ENCODE measurements at regions not wholly inside any gene's neighbourhood (a gene's known extent, or its start where the extent isn't known, plus 50 kb on each side); places are given as distances from the start of the nearest gene placed in this dataset.
A peak's percentile ranks its signal among the peaks of the same experiment; 100 is the strongest.

GRCh38 chr5:12245429-12245828 lies 341.2 kb upstream of the CTNND2 start:
- no peak overlapping the region for H3K4me3 ChIP-seq (replicated peaks in 1 of 4; ENCODE audit: control extremely low read depth in 1 of 4, insufficient read depth in 1 of 4, low read depth in 3 of 4, low read length in 4 of 4)
- H3K4me1 ChIP-seq (ENCODE audit: control insufficient read depth, extremely low read depth, insufficient read depth, low read length) = no peaks in the 10 kb centered on the region
- no peak overlapping the region for H3K27ac ChIP-seq (ENCODE audit: insufficient read depth, low read length)
- no peaks in the 10 kb centered on the region for H3K79me2 ChIP-seq (ENCODE audit: control insufficient read depth, insufficient read depth, low read length)
- H3K9me3 ChIP-seq (ENCODE audit: control insufficient read depth, insufficient read depth, low read depth, low read length) = no peaks in the 10 kb centered on the region
- TF ChIP-seq EZH2 (IDR thresholded peaks at IDR 0.05; ENCODE audit: low read length, missing control alignments) (no peak), CTCF (conservative IDR thresholded peaks at IDR 0.05 in 1 of 2, IDR thresholded peaks at IDR 0.05 in 1 of 2; ENCODE audit: low read depth in 1 of 2, low read length in 2 of 2) (no peak)
- H3K27me3 ChIP-seq (ENCODE audit: control insufficient read depth, insufficient read depth, low read length) = no peaks in the 10 kb centered on the region
- H3K4me2 ChIP-seq (ENCODE audit: extremely low read depth, insufficient read depth, low read length) = no peak overlapping the region
- DNase-seq (ENCODE audit: low read depth in 2 of 2) = peak in 1 of 2 donors; percentile 71
- no peaks in the 10 kb centered on the region for H3K36me3 ChIP-seq (ENCODE audit: control insufficient read depth, insufficient read depth, low read length)
- H4K20me1 ChIP-seq (ENCODE audit: control insufficient read depth, extremely low read depth, insufficient read depth, low read length) = no peaks in the 10 kb centered on the region
- H2AFZ ChIP-seq (ENCODE audit: low read length) = no peak overlapping the region
- no peak overlapping the region for H3K9ac ChIP-seq (ENCODE audit: insufficient read depth, low read length)

- H3K4me2 ChIP-seq (ENCODE audit: extremely low read depth, insufficient read depth, low read length) = no peak overlapping the region
- no peak overlapping the region for H3K27ac ChIP-seq (ENCODE audit: insufficient read depth, low read length)
- no peak overlapping the region for H3K9ac ChIP-seq (ENCODE audit: insufficient read depth, low read length)
- H3K4me1 ChIP-seq (ENCODE audit: control insufficient read depth, extremely low read depth, insufficient read depth, low read length) = no peaks in the 10 kb centered on the region
- no peaks in the 10 kb centered on the region for H4K20me1 ChIP-seq (ENCODE audit: control insufficient read depth, extremely low read depth, insufficient read depth, low read length)
- no peaks in the 10 kb centered on the region for H3K79me2 ChIP-seq (ENCODE audit: control insufficient read depth, insufficient read depth, low read length)
- no peak overlapping the region for H3K4me3 ChIP-seq (replicated peaks in 1 of 4; ENCODE audit: control extremely low read depth in 1 of 4, insufficient read depth in 1 of 4, low read depth in 3 of 4, low read length in 4 of 4)
- no peaks in the 10 kb centered on the region for H3K36me3 ChIP-seq (ENCODE audit: control insufficient read depth, insufficient read depth, low read length)
- TF ChIP-seq EZH2 (IDR thresholded peaks at IDR 0.05; ENCODE audit: low read length, missing control alignments) (no peak), CTCF (conservative IDR thresholded peaks at IDR 0.05 in 1 of 2, IDR thresholded peaks at IDR 0.05 in 1 of 2; ENCODE audit: low read depth in 1 of 2, low read length in 2 of 2) (no peak)
- no peak overlapping the region for H2AFZ ChIP-seq (ENCODE audit: low read length)
- H3K9me3 ChIP-seq (ENCODE audit: control insufficient read depth, insufficient read depth, low read depth, low read length) = no peaks in the 10 kb centered on the region
- no peaks in the 10 kb centered on the region for H3K27me3 ChIP-seq (ENCODE audit: control insufficient read depth, insufficient read depth, low read length)
- peak in 1 of 2 donors; percentile 58 for DNase-seq (ENCODE audit: low read depth in 2 of 2)
Observed at GRCh38 chr5:12242950-12243888, 339.0 kb upstream of the CTNND2 start.

GRCh38 chr5:12237837-12238575 lies 333.8 kb upstream of the CTNND2 start:
- no peak overlapping the region for H3K9ac ChIP-seq (ENCODE audit: insufficient read depth, low read length)
- H3K27me3 ChIP-seq (ENCODE audit: control insufficient read depth, insufficient read depth, low read length) = no peaks in the 10 kb centered on the region
- no peak overlapping the region for H3K27ac ChIP-seq (ENCODE audit: insufficient read depth, low read length)
- no peak overlapping the region for H3K4me3 ChIP-seq (replicated peaks in 1 of 4; ENCODE audit: control extremely low read depth in 1 of 4, insufficient read depth in 1 of 4, low read depth in 3 of 4, low read length in 4 of 4)
- H3K9me3 ChIP-seq (ENCODE audit: control insufficient read depth, insufficient read depth, low read depth, low read length) = no peaks in the 10 kb centered on the region
- DNase-seq (ENCODE audit: low read depth in 2 of 2) = no peak
- H3K79me2 ChIP-seq (ENCODE audit: control insufficient read depth, insufficient read depth, low read length) = no peaks in the 10 kb centered on the region
- no peak overlapping the region for H2AFZ ChIP-seq (ENCODE audit: low read length)
- TF ChIP-seq EZH2 (IDR thresholded peaks at IDR 0.05; ENCODE audit: low read length, missing control alignments) (no peak), CTCF (conservative IDR thresholded peaks at IDR 0.05 in 1 of 2, IDR thresholded peaks at IDR 0.05 in 1 of 2; ENCODE audit: low read depth in 1 of 2, low read length in 2 of 2) (no peak)
- no peaks in the 10 kb centered on the region for H3K4me1 ChIP-seq (ENCODE audit: control insufficient read depth, extremely low read depth, insufficient read depth, low read length)
- H3K4me2 ChIP-seq (ENCODE audit: extremely low read depth, insufficient read depth, low read length) = no peak overlapping the region
- no peaks in the 10 kb centered on the region for H4K20me1 ChIP-seq (ENCODE audit: control insufficient read depth, extremely low read depth, insufficient read depth, low read length)
- no peaks in the 10 kb centered on the region for H3K36me3 ChIP-seq (ENCODE audit: control insufficient read depth, insufficient read depth, low read length)

Measured in fibroblast of lung (primary cell).